ENCODE measurements at regions not wholly inside any gene's neighbourhood (a gene's known extent, or its start where the extent isn't known, plus 50 kb on each side); places are given as distances from the start of the nearest gene placed in this dataset.

- no peak overlapping the region for H3K4me3 ChIP-seq (replicated peaks in 1 of 3; ENCODE audit: insufficient read depth in 1 of 3, low read depth in 2 of 3, low read length in 3 of 3)
- ChIA-PET CTCF (ENCODE audit: low intra/inter-chr PET ratio, low total read pairs) (no interaction called here), POLR2A (no interaction called here)
- FAIRE-seq = no peak
- H3K36me3 ChIP-seq (replicated peaks in 1 of 2; ENCODE audit: control insufficient read depth in 1 of 2, insufficient read depth in 2 of 2, low read length in 2 of 2) = no peaks in the 10 kb centered on the region
- DNase-seq (ENCODE audit: low spot score) = no peak
- in situ Hi-C loops (cut with HindIII; ENCODE audit: extremely low pct_ligation_motif_present, low pct_unique_long_range_greater_than_20kb) (no loop called here), intact Hi-C loops (cut with micrococcal nuclease; ENCODE audit: unreplicated experiment) (no loop called here)
- H3K9me3 ChIP-seq (ENCODE audit: low read length) = no peaks in the 10 kb centered on the region
- no peak overlapping the region for H2AFZ ChIP-seq (ENCODE audit: low read length)
- H3K27ac ChIP-seq (ENCODE audit: extremely low read length, insufficient read depth, low read length) = no peak overlapping the region
- H4K20me1 ChIP-seq (ENCODE audit: insufficient read depth, low read length) = no peaks in the 10 kb centered on the region
- no peaks in the 10 kb centered on the region for H3K79me2 ChIP-seq (ENCODE audit: insufficient read depth, low read length)
- no peaks in the 10 kb centered on the region for H3K4me1 ChIP-seq (ENCODE audit: insufficient read depth, low read length)
- H3K27me3 ChIP-seq (ENCODE audit: control insufficient read depth in 1 of 2, insufficient read depth in 2 of 2, low read length in 2 of 2) = no peaks in the 10 kb centered on the region
- WGBS (ENCODE audit: low lambda C conversion rate) = 6% methylated on average over 2 of the region's 2 CpGs
- H3K4me2 ChIP-seq (ENCODE audit: low read depth, low read length) = no peak overlapping the region
- TF ChIP-seq ZNF317 (CRISPR knock-in tag; IDR thresholded peaks at IDR 0.05) = no peak
- no peak for TF ChIP-seq SALL1 (CRISPR knock-in tag; IDR thresholded peaks at IDR 0.05)
- TF ChIP-seq ZNF367 (CRISPR knock-in tag; IDR thresholded peaks at IDR 0.05; ENCODE audit: borderline replicate concordance) = no peak
- no peak for ATAC-seq
- no peak overlapping the region for H3K9ac ChIP-seq (ENCODE audit: insufficient read depth, low read depth, low read length)
- BruUV-seq (replicated peaks) = no TSS peak
Observed at GRCh38 chr3:190762801-190763200, 99.7 kb downstream of the GMNC start.

GRCh38 chr3:190747571-190747970 is 114.9 kb downstream of the GMNC start:
- 2% methylated on average over 1 of the region's 1 CpG for WGBS (ENCODE audit: low lambda C conversion rate)
- FAIRE-seq (no peak), ATAC-seq (no peak), DNase-seq (ENCODE audit: low spot score) (no peak)
- no peak overlapping the region for H3K4me2 ChIP-seq (ENCODE audit: low read depth, low read length)
- H2AFZ ChIP-seq (ENCODE audit: low read length) = no peak overlapping the region
- H3K4me3 ChIP-seq (replicated peaks in 1 of 3; ENCODE audit: insufficient read depth in 1 of 3, low read depth in 2 of 3, low read length in 3 of 3) = no peak overlapping the region
- H3K79me2 ChIP-seq (ENCODE audit: insufficient read depth, low read length) = no peaks in the 10 kb centered on the region
- CTCF ChIA-PET (ENCODE audit: low intra/inter-chr PET ratio, low total read pairs) = no interaction called here
- H4K20me1 ChIP-seq (ENCODE audit: insufficient read depth, low read length) = no peaks in the 10 kb centered on the region
- TF ChIP-seq ZNF501 (CRISPR knock-in tag; IDR thresholded peaks at IDR 0.05) = no peak
- no peak for TF ChIP-seq SOX13 (IDR thresholded peaks at IDR 0.05)
- TF ChIP-seq SOX13 (CRISPR knock-in tag; conservative IDR thresholded peaks at IDR 0.05 in 1 of 2, IDR thresholded peaks at IDR 0.05 in 1 of 2) = no peak
- no peak for TF ChIP-seq ZNF17 (CRISPR knock-in tag; IDR thresholded peaks at IDR 0.05)
- no peak for TF ChIP-seq CSRNP1 (CRISPR knock-in tag; IDR thresholded peaks at IDR 0.05)
- TF ChIP-seq MIER2 (CRISPR knock-in tag; IDR thresholded peaks at IDR 0.05) = no peak
- no peak for TF ChIP-seq ATF5 (CRISPR knock-in tag; IDR thresholded peaks at IDR 0.05; ENCODE audit: low read depth)
- no peak for TF ChIP-seq ZMAT5 (CRISPR knock-in tag; IDR thresholded peaks at IDR 0.05; ENCODE audit: borderline replicate concordance, low read depth)
- TF ChIP-seq TCF7 (IDR thresholded peaks at IDR 0.05; ENCODE audit: low read depth) = no peak
- no peak for TF ChIP-seq YEATS2 (CRISPR knock-in tag; IDR thresholded peaks at IDR 0.05; ENCODE audit: borderline replicate concordance)
- no peak for TF ChIP-seq ZFAT (CRISPR knock-in tag; conservative IDR thresholded peaks at IDR 0.05)
- no peak for TF ChIP-seq ZNF547 (CRISPR knock-in tag; IDR thresholded peaks at IDR 0.05)
- no peak for TF ChIP-seq PLSCR1 (CRISPR knock-in tag; IDR thresholded peaks at IDR 0.05; ENCODE audit: borderline replicate concordance)
- no peak for TF ChIP-seq DMAP1 (CRISPR knock-in tag; IDR thresholded peaks at IDR 0.05)
- no peaks in the 10 kb centered on the region for H3K36me3 ChIP-seq (replicated peaks in 1 of 2; ENCODE audit: control insufficient read depth in 1 of 2, insufficient read depth in 2 of 2, low read length in 2 of 2)
- POLR2A ChIA-PET = no interaction called here
- intact Hi-C loops (cut with micrococcal nuclease; ENCODE audit: unreplicated experiment) = no loop called here
- H3K4me1 ChIP-seq (ENCODE audit: insufficient read depth, low read length) = no peaks in the 10 kb centered on the region
- H3K9me3 ChIP-seq (ENCODE audit: low read length) = no peaks in the 10 kb centered on the region
- in situ Hi-C loops (cut with HindIII; ENCODE audit: extremely low pct_ligation_motif_present, low pct_unique_long_range_greater_than_20kb) = no loop called here
- no peak overlapping the region for H3K27ac ChIP-seq (ENCODE audit: extremely low read length, insufficient read depth, low read length)
- H3K9ac ChIP-seq (ENCODE audit: insufficient read depth, low read depth, low read length) = no peak overlapping the region
- no peaks in the 10 kb centered on the region for H3K27me3 ChIP-seq (ENCODE audit: control insufficient read depth in 1 of 2, insufficient read depth in 2 of 2, low read length in 2 of 2)
- no TSS peak for BruUV-seq (replicated peaks)

Data from HepG2 (cell line).